Peyer's patch (tissue), 4 donors: ENCODE measurements at regions not wholly inside any gene's neighbourhood (a gene's known extent, or its start where the extent isn't known, plus 50 kb on each side); places are given as distances from the start of the nearest gene placed in this dataset.

Experiments
- DNase-seq, 3 donors: peaks; one replicate each; pipeline ENCODE4 v3.0.0-alpha.2; 2017 to 2019
- H3K27ac ChIP-seq, 4 donors: fragments of 200-600 bp; sonication (generic); one replicate each; pipeline ENCODE4 v1.5.1; 2016 to 2019
- H3K27me3 ChIP-seq, 2 donors: fragments of 200-600 bp; sonication (generic); one replicate each; pipeline ENCODE4 v1.5.1; 2019
- H3K36me3 ChIP-seq, 3 donors: fragments of 200-600 bp; sonication (generic); one replicate each; pipeline ENCODE4 v1.5.1; 2016 to 2019
- H3K4me1 ChIP-seq, 4 donors: fragments of 200-600 bp; sonication (generic); one replicate each; pipeline ENCODE4 v1.5.1; 2016 to 2019
- H3K4me3 ChIP-seq, 4 donors: fragments of 200-600 bp; sonication (generic); 1 replicate in 3 of 4; 2 replicates in 1 of 4; pipeline ENCODE4 v1.5.1; 2016 to 2019; ENCODE audit warnings: mild to moderate bottlenecking in 1 of 4
- H3K9me3 ChIP-seq, 4 donors: fragments of 200-600 bp; sonication (generic); one replicate each; pipeline ENCODE4 v1.5.1; 2016 to 2019; ENCODE audit warnings: mild to moderate bottlenecking in 1 of 4
- POLR2A ChIP-seq, 2 donors: fragments of 450-650 bp; IDR thresholded peaks; one replicate each; pipeline ENCODE4 v1.5.1; 2017; ENCODE audit warnings: antibody characterized with exemption in 2 of 2, mild to moderate bottlenecking in 2 of 2, moderate library complexity in 2 of 2
- TF ChIP-seq, protein P1 (sequence below), 6 experiments: fragments of 450-650 bp in 4 of 6; fragments of 200-600 bp in 2 of 6; sonication (generic) in 1 of 6; IDR thresholded peaks; one replicate each; pipeline ENCODE4 v1.5.1; 2017 to 2019; ENCODE audit warnings: antibody characterized with exemption in 6 of 6, mild to moderate bottlenecking in 3 of 6, moderate library complexity in 1 of 6

DNA sequence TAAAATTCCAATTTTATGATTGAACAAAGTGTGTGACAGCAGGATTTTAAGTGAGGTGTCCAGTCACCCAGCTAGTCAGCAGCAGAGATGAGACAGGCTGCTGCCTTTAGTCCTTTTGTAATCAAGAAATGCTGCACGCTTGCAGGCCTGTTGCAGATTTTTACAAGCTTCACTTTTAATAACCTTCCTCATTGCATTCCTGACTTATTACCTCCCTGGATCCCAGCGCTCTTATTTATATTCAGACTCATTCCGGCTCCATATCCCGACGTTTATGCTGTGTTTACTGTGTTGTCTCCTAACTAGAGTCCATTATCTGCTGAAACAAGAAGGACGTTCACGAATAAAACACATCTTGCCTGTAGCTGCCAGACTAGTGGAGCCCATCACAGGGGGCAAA lies 442.5 kb upstream of the KLHL29 start:
- no peaks in the 10 kb centered on the region for H3K27me3 ChIP-seq

DNA sequence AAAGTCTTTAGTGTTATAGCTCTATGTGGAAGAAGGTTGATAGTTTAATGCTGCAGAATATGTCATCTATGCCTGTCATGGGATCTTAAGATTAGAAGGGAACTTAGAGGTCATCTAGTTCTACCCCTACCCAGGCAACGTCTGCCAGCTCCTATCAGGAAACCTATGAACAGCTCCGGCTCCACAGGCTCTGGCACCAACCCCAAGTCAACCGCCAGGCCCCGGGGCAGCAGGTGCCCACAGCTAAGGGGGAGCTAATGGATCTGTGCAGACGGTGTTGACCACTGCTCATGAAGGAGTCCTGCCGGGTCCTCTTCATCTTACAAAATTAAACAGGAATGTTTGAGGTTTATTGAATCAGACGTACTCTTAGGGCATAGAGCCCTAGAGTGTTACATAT lies 440.8 kb upstream of the KLHL29 start:
- DNase-seq = no peak
- H3K36me3 ChIP-seq = no peaks in the 10 kb centered on the region
- H3K27ac ChIP-seq = no peak overlapping the region

More for the DNA sequence above, 442.5 kb upstream of the KLHL29 start:
- H3K36me3 ChIP-seq = no peaks in the 10 kb centered on the region
- TF ChIP-seq, protein P1, sequence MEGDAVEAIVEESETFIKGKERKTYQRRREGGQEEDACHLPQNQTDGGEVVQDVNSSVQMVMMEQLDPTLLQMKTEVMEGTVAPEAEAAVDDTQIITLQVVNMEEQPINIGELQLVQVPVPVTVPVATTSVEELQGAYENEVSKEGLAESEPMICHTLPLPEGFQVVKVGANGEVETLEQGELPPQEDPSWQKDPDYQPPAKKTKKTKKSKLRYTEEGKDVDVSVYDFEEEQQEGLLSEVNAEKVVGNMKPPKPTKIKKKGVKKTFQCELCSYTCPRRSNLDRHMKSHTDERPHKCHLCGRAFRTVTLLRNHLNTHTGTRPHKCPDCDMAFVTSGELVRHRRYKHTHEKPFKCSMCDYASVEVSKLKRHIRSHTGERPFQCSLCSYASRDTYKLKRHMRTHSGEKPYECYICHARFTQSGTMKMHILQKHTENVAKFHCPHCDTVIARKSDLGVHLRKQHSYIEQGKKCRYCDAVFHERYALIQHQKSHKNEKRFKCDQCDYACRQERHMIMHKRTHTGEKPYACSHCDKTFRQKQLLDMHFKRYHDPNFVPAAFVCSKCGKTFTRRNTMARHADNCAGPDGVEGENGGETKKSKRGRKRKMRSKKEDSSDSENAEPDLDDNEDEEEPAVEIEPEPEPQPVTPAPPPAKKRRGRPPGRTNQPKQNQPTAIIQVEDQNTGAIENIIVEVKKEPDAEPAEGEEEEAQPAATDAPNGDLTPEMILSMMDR (IDR thresholded peaks at IDR 0.05) = no peak
- TF ChIP-seq POLR2A (IDR thresholded peaks at IDR 0.05) = no peak
- DNase-seq = no peak
- H3K4me1 ChIP-seq = no peaks in the 10 kb centered on the region
- H3K9me3 ChIP-seq = no peaks in the 10 kb centered on the region
- H3K4me3 ChIP-seq = no peak overlapping the region
- no peak overlapping the region for H3K27ac ChIP-seq

DNA sequence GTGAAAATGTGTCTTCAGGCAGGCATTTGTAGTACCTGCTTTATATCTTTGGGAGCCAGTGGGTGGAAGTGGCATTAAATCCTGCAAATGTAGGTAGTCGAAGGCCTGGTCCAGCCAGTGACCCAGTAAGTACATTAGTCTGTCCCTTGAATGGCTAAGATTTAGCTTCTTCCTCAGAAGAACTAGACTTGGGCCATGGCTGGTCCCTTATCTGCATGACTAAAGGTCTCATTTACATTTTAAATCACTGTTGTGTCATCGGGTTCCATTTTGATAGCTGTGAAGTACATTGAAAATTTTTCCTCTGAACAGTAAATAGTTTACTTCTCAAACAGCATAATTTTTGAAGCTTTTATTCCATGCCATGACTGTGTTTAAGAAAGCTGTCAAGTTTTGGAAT lies 438.4 kb upstream of the KLHL29 start:
- no peaks in the 10 kb centered on the region for H3K36me3 ChIP-seq
- no peaks in the 10 kb centered on the region for H3K9me3 ChIP-seq
- H3K4me1 ChIP-seq = no peaks in the 10 kb centered on the region
- H3K27me3 ChIP-seq = no peaks in the 10 kb centered on the region
- TF ChIP-seq, protein P1 (IDR thresholded peaks at IDR 0.05) = no peak
- no peak for TF ChIP-seq POLR2A (IDR thresholded peaks at IDR 0.05)
- H3K4me3 ChIP-seq = no peak overlapping the region
- DNase-seq = no peak
- H3K27ac ChIP-seq = no peak overlapping the region

More for the DNA sequence above, 440.8 kb upstream of the KLHL29 start:
- H3K27me3 ChIP-seq = no peaks in the 10 kb centered on the region
- H3K4me1 ChIP-seq = no peaks in the 10 kb centered on the region
- no peak overlapping the region for H3K4me3 ChIP-seq
- TF ChIP-seq, protein P1 (IDR thresholded peaks at IDR 0.05) = no peak
- TF ChIP-seq POLR2A (IDR thresholded peaks at IDR 0.05) = no peak
- H3K9me3 ChIP-seq = no peaks in the 10 kb centered on the region

DNA sequence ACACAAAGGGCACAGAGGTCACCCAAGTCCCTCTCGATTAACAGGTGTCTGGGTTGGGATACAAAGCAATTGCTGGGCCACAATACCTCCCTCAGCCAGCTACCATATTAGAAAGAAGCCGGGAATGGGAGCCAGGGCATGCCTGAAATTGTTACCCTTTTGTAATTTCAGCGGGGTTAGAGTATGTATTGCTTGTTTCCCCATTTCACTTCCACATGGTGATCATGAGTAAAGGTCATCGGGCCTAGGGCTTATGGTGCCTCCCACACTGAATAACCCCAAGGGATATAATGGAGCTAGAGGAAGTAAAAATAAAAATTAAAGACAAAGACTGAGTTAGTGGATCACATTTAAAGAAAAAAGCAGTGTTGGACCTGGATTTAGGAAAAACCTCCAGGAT lies 437.2 kb upstream of the KLHL29 start:
- Histone ChIP-seq H3K9me3 (no peaks in the 10 kb centered on the region), H3K27me3 (no peaks in the 10 kb centered on the region), H3K36me3 (no peaks in the 10 kb centered on the region), H3K4me1 (no peaks in the 10 kb centered on the region), H3K4me3 (no peak overlapping the region), H3K27ac (no peak overlapping the region)
- no peak for TF ChIP-seq POLR2A (IDR thresholded peaks at IDR 0.05)
- TF ChIP-seq, protein P1 (IDR thresholded peaks at IDR 0.05) = no peak
- no peak for DNase-seq

DNA sequence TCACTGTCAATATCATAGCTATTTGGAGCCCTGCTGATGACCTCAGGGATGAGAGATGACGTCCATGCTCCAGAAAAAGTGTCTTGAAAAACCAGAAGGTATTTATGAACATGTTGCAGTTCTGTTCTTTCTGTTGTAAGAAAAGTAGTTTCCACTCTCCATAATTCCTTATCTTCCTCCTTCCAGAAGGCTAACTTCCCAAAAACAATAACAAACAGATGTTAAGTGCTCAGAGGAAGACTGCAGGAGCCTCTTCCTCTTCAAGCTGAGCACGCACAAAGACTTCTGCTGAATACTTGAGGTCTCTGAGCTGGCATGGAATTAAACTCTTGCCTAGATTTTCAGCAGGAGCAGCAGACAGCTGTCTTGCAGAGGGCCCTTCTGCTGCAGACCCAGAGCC lies 434.5 kb upstream of the KLHL29 start:
- no peak for DNase-seq

More for the DNA sequence above, 434.5 kb upstream of the KLHL29 start:
- H3K4me1 ChIP-seq = no peaks in the 10 kb centered on the region
- no peaks in the 10 kb centered on the region for H3K27me3 ChIP-seq
- H3K27ac ChIP-seq = no peak overlapping the region
- H3K9me3 ChIP-seq = no peaks in the 10 kb centered on the region
- no peaks in the 10 kb centered on the region for H3K36me3 ChIP-seq
- no peak overlapping the region for H3K4me3 ChIP-seq
- TF ChIP-seq, protein P1 (IDR thresholded peaks at IDR 0.05) = no peak
- no peak for TF ChIP-seq POLR2A (IDR thresholded peaks at IDR 0.05)
